CD4-positive, alpha-beta T cell treated with Interleukin-10 for 1 hour (primary cell): ENCODE measurements at regions not wholly inside any gene's neighbourhood (a gene's known extent, or its start where the extent isn't known, plus 50 kb on each side); places are given as distances from the start of the nearest gene placed in this dataset.

Experiments
- DNase-seq: peaks from one replicate; pipeline ENCODE4 v3.0.0-alpha.2; 2020

DNA sequence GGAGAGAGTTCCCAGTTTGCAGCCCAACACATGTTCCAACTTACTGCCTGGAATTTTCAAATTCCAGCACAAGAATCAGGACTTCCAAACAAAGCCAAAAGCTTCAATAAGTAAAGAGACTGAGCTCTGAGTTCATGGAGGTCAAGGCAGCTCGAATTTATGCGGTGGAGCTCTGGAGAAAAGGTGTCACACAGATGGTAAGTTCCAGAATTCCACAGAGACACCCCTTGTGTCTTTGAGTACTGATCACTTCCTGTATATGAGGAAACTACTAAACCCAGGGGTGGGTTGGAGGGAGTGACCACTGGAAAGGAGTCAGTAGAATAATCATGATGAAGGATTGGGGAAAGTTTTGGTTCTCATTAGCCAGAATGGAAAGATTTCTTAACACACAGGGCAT lies 118.5 kb upstream of the GUCY1A1 start:
- DNase-seq, result no peak

DNA sequence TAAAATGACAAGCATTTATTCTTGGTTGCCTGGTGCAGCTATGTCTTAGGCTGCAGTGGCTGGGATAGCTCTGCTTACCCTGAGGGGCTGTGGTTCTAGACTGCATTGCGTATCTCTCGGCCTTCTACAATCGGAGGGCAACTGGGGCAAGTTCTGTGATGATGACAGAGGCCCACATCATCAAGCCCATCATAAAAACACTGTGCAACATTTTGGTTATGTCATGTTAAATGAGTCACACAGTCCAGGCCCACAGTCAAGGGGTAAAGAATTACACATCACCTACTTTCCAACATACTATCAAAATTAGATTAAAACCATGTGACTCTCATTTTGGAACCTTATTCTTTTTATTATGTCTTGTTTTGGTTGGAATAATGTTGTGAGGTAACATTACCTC lies 120.2 kb upstream of the GUCY1A1 start:
- no peak for DNase-seq

DNA sequence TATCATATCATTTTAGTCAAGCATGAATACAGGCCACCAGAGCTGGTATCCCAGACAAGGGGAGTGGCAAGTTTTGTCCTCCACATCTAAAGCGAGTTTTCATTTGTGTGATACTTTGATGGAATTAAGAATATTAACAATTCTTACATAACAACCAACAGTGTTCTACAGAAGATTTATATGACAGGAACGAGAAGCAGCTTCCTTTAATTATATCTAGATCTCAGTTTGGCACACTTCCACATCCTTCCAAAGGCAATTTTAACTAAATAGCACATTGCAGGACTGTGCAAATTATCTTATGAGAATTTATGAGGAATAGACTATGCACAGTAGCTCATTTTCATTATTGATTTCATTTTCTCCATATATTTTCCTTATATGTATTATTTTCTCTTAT lies 121.2 kb upstream of the GUCY1A1 start:
- no peak for DNase-seq

DNA sequence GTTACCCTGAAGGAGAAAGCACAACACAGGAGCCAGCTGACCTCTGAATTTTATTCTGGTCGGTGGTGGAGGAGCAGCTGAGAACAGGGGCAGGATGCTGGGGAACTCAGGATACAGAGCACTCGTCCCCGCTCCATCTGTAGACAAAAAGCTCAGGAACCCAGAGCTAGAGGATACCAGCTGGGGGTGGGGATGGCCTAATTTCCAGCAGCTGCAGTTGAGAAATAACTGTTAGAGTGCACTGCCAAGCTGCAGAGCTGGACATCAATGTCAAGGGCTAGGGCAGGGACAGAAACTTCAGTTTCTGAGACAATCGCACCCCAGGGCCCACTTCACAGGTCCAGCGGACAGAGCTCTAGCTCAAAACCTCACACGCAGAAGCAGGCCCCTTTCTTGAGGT lies 122.1 kb upstream of the GUCY1A1 start:
- no peak for DNase-seq

DNA sequence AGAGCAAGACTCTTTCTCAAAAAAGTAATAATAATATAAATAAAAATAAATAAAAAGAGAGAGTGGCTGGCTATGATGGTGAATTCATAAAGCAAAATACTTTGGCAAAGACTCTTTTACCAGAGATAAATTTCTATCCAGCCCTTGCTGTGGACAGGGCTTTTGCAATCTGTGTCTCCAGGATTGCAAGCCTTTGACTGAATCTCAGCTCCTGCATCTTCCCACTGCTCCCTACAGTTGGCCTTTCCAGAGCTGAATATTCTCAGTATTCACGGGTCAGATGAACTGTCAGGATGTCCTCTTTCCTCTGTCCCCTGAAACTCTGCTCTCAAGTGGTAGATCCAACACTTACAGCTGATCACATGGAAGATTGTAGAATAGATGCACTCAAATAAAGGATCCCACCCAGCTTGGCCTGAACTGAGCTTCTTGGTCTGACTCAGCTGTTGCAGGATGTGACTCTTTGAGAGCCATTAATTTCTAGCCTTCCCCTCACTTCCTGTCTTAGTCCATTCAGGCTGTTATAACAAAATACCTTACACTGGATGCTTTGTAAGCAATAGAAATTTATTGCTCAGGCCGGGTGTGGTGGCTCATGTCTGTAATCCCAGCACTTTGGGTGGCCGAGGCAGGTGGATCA lies 123.4 kb upstream of the GUCY1A1 start:
- no peak for DNase-seq

DNA sequence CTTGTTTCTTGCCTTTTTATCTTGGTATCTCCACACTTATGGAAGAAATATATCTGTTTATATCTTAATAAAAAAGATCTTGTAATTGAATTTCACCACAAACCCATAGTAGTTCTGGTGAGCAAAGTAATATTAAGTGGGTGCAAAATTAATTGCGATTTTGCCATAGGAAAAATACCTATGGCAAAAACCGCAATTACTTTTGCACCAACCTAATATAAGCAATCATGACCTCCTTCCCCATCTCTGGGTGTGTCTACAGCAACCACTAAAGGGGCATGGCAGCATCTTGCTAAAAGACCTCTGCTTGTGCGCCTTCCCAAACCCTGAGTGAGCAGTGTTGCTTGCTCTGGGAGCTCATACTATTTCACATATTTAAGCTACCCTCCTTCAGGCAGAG lies 124.2 kb upstream of the GUCY1A1 start:
- DNase-seq, result no peak

- DNase-seq, result no peak
Observed at GRCh38 chr4:155541716-155542115, 124.9 kb upstream of the GUCY1A1 start.

GRCh38 chr4:155540698-155541097 lies 126.0 kb upstream of the GUCY1A1 start:
- DNase-seq, result no peak

DNA sequence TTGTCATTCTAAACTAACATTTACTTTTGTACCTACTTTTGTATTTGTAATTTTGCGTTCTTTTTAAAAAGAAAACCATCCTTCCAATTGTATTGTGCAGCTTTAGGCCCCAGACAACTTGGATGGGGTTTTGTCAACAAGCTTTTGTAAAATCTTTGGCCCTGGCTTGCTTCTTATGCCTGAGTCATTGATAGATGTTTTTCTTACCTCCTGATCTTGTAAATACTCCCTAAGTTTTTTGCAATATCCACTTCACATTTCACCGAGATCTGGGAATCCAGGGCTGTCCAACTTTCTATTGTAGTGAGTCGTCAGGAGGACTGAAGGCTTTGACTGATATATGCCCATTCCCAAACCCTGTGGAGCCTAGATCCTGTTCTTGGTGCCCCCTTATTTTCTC lies 126.9 kb upstream of the GUCY1A1 start:
- DNase-seq, result no peak

DNA sequence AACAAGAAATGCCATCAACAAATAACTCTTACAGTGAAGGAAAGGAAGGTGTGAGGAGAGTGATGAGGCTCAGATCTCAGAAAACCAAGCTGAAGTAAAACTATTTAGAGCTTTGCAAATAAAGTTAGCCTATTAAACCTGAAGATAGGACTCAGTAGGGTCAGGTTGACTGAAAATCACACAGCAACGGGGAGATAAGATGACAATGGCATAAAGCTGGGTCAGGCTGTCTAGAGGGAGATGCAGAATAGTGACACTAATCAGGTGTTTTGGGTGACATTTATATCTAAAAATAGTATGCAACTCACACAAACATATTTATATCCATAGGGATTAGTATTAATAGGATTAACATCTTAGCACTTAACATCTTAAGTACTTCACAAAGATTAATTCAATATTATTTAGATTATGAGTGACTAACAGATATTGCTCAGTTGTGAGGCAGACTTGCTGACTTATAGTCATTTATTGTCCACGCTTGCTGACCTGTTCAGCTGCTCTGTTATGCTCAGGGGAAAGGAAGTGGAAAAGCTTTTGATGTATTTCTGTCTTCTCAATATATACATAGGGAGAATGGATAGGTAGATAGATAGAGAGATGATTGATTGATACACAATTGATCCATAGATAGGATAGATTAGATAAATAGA lies 130.7 kb upstream of the GUCY1A1 start:
- no peak for DNase-seq

- DNase-seq, result no peak
Observed at GRCh38 chr4:155532373-155533085, 134.1 kb upstream of the GUCY1A1 start.

- no peak for DNase-seq
Observed at GRCh38 chr4:155530857-155531256, 135.8 kb upstream of the GUCY1A1 start.

- DNase-seq, result no peak
Observed at GRCh38 chr4:155530290-155530689, 136.4 kb upstream of the GUCY1A1 start.

GRCh38 chr4:155529716-155530115 lies 136.9 kb upstream of the GUCY1A1 start:
- no peak for DNase-seq

DNA sequence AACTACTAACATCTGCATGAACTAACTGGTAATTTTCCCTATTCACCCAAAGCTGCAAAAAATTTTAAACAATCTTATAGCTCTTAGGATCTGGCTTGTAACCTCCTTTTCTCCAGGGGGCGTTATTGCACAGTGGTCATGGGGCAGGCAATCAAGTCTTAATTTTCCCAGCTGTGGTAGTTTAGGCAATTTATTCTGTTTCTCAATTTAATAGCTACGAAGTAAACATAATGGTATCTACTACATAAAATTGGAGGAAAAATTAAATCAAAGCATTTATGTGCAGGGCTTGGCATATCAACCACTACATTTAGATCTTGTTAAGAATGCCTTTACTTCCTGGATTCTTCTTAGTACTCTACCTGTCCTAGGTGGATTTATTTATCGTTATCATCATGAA lies 137.4 kb upstream of the GUCY1A1 start:
- no peak for DNase-seq

GRCh38 chr4:155526452-155527169 lies 140.0 kb upstream of the GUCY1A1 start:
- DNase-seq, result no peak

- no peak for DNase-seq
Observed at GRCh38 chr4:155524926-155525455, 141.7 kb upstream of the GUCY1A1 start.

DNA sequence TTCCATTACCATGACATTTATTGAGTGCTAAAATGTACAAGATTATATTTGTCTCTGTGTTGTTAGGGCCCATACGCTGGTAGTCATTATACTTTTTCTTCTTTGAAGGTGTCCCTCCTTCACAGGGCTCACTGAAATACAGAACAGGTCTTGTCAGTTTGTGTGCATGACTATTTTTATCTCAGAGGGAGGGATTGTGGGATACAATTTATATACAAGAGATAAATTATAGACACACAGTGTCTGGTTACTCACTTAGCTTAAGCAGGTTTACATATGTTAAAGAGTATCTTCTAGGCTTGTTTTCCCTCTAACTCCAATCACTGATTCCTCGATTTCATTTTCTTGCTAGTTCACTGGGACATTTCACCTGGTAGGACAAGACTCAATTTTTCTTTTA lies 143.3 kb upstream of the GUCY1A1 start:
- DNase-seq, result no peak

DNA sequence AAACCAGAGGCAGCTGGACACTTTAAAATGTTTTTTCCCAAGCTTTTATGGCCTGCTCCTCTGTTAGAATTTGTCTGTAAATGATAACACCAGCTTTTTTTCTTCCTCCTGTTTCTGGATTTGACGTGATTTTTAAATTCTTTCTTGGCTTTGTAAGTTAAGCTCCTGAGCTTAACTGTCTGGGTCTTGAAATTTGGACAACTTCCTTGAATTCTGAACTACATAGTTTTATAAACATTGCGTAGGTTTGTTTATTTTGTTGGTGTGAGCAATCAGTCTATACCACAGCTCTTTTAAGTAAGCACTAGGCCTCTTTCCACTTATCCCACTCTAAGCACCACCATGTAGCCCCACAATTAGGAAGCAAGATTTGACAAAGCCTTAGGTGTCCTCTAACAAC lies 144.4 kb upstream of the GUCY1A1 start:
- DNase-seq, result no peak

- DNase-seq, result no peak
Observed at GRCh38 chr4:155521382-155521781, 144.6 kb upstream of the MAP9 start.

- no peak for DNase-seq
Observed at GRCh38 chr4:155515444-155516075, 138.8 kb upstream of the MAP9 start.

DNA sequence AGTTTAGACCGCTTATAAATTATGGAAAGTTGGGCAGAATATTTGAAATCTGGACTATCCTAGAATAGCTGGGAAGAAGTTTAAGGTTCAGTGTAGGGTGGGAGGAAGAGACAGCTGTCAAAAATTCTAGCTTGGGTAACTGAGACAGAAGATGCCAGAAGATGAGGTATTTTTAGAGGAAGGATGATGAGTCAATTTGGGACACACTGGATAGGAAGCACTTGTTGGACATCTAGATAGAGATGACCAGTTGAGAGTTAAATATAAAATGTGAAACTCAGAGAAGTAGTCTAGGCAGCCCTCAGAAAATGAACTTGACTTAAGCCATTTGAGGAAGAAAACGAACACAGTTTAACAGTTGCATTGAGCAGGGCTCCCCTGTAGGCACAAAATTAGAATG lies 137.9 kb upstream of the MAP9 start:
- no peak for DNase-seq

GRCh38 chr4:155512817-155513216 lies 136.1 kb upstream of the MAP9 start:
- DNase-seq, result no peak
